HepG2 (cell line): ENCODE measurements at regions not wholly inside any gene's neighbourhood (a gene's known extent, or its start where the extent isn't known, plus 50 kb on each side); places are given as distances from the start of the nearest gene placed in this dataset.

ENCODE experiments used
- ATAC-seq: fragments of 200-7000 bp; cut with Tn5 transposase; 3 replicates; pipeline ENCODE4 v1.9.1; 2020; ENCODE audit warnings: mild to moderate bottlenecking, moderate library complexity
- BruUV-seq: library from RNA; stranded (reverse); fragments of 400-500 nt; replicated peaks from 2 replicates; lab custom pipeline; 2021; lab: Mats Ljungman, UMichigan
- CTCF ChIA-PET: fragments of 300-600 bp; formaldehyde crosslinking; extraction: SDS; loops from one replicate; lab custom pipeline; 2021; ENCODE audit warnings: low total read pairs, inconsistent platforms, low intra/inter-chr PET ratio; lab: Yijun Ruan, JAX
- POLR2A ChIA-PET: fragments of 350-600 bp; sonication (Branson Sonifier 250); formaldehyde crosslinking; loops from one replicate; lab custom pipeline; 2020; ENCODE audit warnings: antibody characterized with exemption, inconsistent platforms; lab: Yijun Ruan, JAX
- DNase-seq: peaks from one replicate; pipeline ENCODE4 v3.0.0-alpha.2; 2015; ENCODE audit warnings: low spot score
- FAIRE-seq: peaks from 3 replicates; lab custom pipeline; 2011; peaks lifted over from hg19 to GRCh38; lab: Jason Lieb, UNC
- H2AFZ ChIP-seq: one replicate; pipeline ENCODE4 v1.6.1; 2011; ENCODE audit warnings: low read length, inconsistent platforms
- H3K27ac ChIP-seq: fragments of 300-600 bp; 3 replicates; pipeline ENCODE4 v1.8.0; 2011; ENCODE audit warnings: mixed run types, mild to moderate bottlenecking, mixed read lengths, low read length, inconsistent platforms; ENCODE audit not compliant: insufficient read depth; ENCODE audit errors: extremely low read length
- H3K27me3 ChIP-seq, 2 experiments: fragments of 200-600 bp in 1 of 2; 2 replicates in 1 of 2; 3 replicates in 1 of 2; pipeline versions ENCODE4 v1.6.0 to v1.8.0; 2011; ENCODE audit warnings: low read length in 2 of 2, mild to moderate bottlenecking in 2 of 2, moderate library complexity in 2 of 2, inconsistent platforms in 1 of 2; ENCODE audit not compliant: insufficient read depth in 2 of 2, control insufficient read depth in 1 of 2
- H3K36me3 ChIP-seq, 2 experiments: fragments of 200-600 bp in 1 of 2; replicated peaks in 1 of 2; 2 replicates in 1 of 2; 3 replicates in 1 of 2; pipeline versions ENCODE4 v1.5.1 to v1.8.0; 2011; ENCODE audit warnings: low read length in 2 of 2, inconsistent platforms in 1 of 2; ENCODE audit not compliant: insufficient read depth in 2 of 2, control insufficient read depth in 1 of 2
- H3K4me1 ChIP-seq: 2 replicates; pipeline ENCODE4 v1.5.1; 2012; ENCODE audit warnings: low read length, inconsistent platforms; ENCODE audit not compliant: insufficient read depth
- H3K4me2 ChIP-seq: 2 replicates; pipeline ENCODE4 v1.6.0; 2011; ENCODE audit warnings: low read depth, low read length, inconsistent platforms
- H3K4me3 ChIP-seq, 3 experiments: fragments of 200-600 bp in 1 of 3; sonication (generic), shearing (Covaris generic) in 1 of 3; replicated peaks in 1 of 3; 2 replicates each; pipeline ENCODE4 v1.5.1; 2011 to 2016; ENCODE audit warnings: low read length in 3 of 3, inconsistent platforms in 2 of 3, low read depth in 2 of 3, mild to moderate bottlenecking in 2 of 3, control low read depth in 1 of 3, mixed read lengths in 1 of 3; ENCODE audit not compliant: insufficient read depth in 1 of 3
- H3K79me2 ChIP-seq: one replicate; pipeline ENCODE4 v1.6.1; 2011; ENCODE audit warnings: low read length, inconsistent platforms; ENCODE audit not compliant: insufficient read depth
- H3K9ac ChIP-seq: 2 replicates; pipeline ENCODE4 v1.6.0; 2011; ENCODE audit warnings: mild to moderate bottlenecking, low read depth, low read length, inconsistent platforms; ENCODE audit not compliant: insufficient read depth
- H3K9me3 ChIP-seq: 2 replicates; pipeline ENCODE4 v1.5.1; 2012; ENCODE audit warnings: mild to moderate bottlenecking, low read length
- H4K20me1 ChIP-seq: 2 replicates; pipeline ENCODE4 v1.6.0; 2011; ENCODE audit warnings: inconsistent platforms, mild to moderate bottlenecking, low read length, moderate library complexity; ENCODE audit not compliant: insufficient read depth
- CENPT ChIP-seq: sonication (generic); formaldehyde crosslinking; IDR thresholded peaks from 2 replicates; pipeline ENCODE4 v1.8.0; 2022; ENCODE audit warnings: low read depth, mild to moderate bottlenecking, moderate library complexity, missing genetic modification reagents
- DNMT3B ChIP-seq: conservative IDR thresholded peaks from 2 replicates; pipeline ENCODE4 v1.6.1; 2016; ENCODE audit warnings: missing biosample characterization, control low read depth
- ETV5 ChIP-seq: IDR thresholded peaks from 2 replicates; pipeline ENCODE4 v1.6.1; 2018; ENCODE audit warnings: missing biosample characterization, missing genetic modification reagents, inconsistent platforms, borderline replicate concordance
- HDAC1 ChIP-seq: sonication (generic); formaldehyde crosslinking; IDR thresholded peaks from 2 replicates; pipeline ENCODE4 v1.5.1; 2020; ENCODE audit warnings: mild to moderate bottlenecking, missing genetic modification reagents
- JARID2 ChIP-seq: sonication (generic); formaldehyde crosslinking; IDR thresholded peaks from 2 replicates; pipeline ENCODE4 v1.8.1; 2023; ENCODE audit warnings: missing genetic modification reagents, inconsistent platforms; ENCODE audit not compliant: insufficient replicate concordance
- KAT7 ChIP-seq: IDR thresholded peaks from 2 replicates; pipeline ENCODE4 v1.6.1; 2018; ENCODE audit warnings: borderline replicate concordance, missing compliant biosample characterization
- MAF1 ChIP-seq: sonication (generic); formaldehyde crosslinking; IDR thresholded peaks from 2 replicates; pipeline ENCODE4 v1.5.0; 2020; ENCODE audit warnings: missing genetic modification reagents, borderline replicate concordance
- MEF2D ChIP-seq: sonication (generic); formaldehyde crosslinking; IDR thresholded peaks from 2 replicates; pipeline ENCODE4 v1.5.1; 2020; ENCODE audit warnings: mild to moderate bottlenecking, missing genetic modification reagents
- MXI1 ChIP-seq: IDR thresholded peaks from 3 replicates; pipeline ENCODE4 v1.6.1; 2012; ENCODE audit warnings: low read depth, low read length, inconsistent platforms, borderline replicate concordance
- NR2F2 ChIP-seq: IDR thresholded peaks from 2 replicates; pipeline ENCODE4 v1.6.1; 2012; ENCODE audit warnings: low read depth, inconsistent platforms, borderline replicate concordance
- RFX1 ChIP-seq: fragments of 450-650 bp; IDR thresholded peaks from 2 replicates; pipeline ENCODE4 v1.6.1; 2017
- ZNF670 ChIP-seq: sonication (generic); formaldehyde crosslinking; IDR thresholded peaks from 2 replicates; pipeline ENCODE4 v1.8.0; 2022; ENCODE audit warnings: mild to moderate bottlenecking, missing genetic modification reagents, borderline replicate concordance
- ZNF770 ChIP-seq: sonication (generic); formaldehyde crosslinking; IDR thresholded peaks from 2 replicates; pipeline ENCODE4 v1.5.0; 2020; ENCODE audit warnings: mild to moderate bottlenecking, missing genetic modification reagents
- ZNF841 ChIP-seq: sonication (generic); formaldehyde crosslinking; IDR thresholded peaks from 2 replicates; pipeline ENCODE4 v1.8.1; 2023; ENCODE audit warnings: missing genetic modification reagents, borderline replicate concordance
- WGBS: methylation state at CpG from one replicate; pipeline ENCODE4 v1.1.6; 2017; ENCODE audit warnings: low lambda C conversion rate; 5-methylcytosine and 5-hydroxymethylcytosine counted together
- in situ Hi-C: cut with HindIII; loops from 2 replicates; pipeline ENCODE4 v1.10.0; 2017; ENCODE audit warnings: low pct_unique_long_range_greater_than_20kb; ENCODE audit not compliant: extremely low pct_ligation_motif_present
- intact Hi-C: fragments of 100-400 bp; cut with micrococcal nuclease; formaldehyde crosslinking; loops from one replicate; pipeline ENCODE4 v1.10.0; 2022; ENCODE audit not compliant: unreplicated experiment
- TF ChIP-seq, protein P1 (sequence below): sonication (generic); formaldehyde crosslinking; IDR thresholded peaks from 2 replicates; pipeline ENCODE4 v1.5.0; 2020; ENCODE audit warnings: missing genetic modification reagents, mild to moderate bottlenecking, borderline replicate concordance
- TF ChIP-seq, protein P2 (sequence below): sonication (generic); formaldehyde crosslinking; IDR thresholded peaks from 2 replicates; pipeline ENCODE4 v1.4.0; 2020; ENCODE audit warnings: missing genetic modification reagents, borderline replicate concordance

- Histone ChIP-seq H3K4me2 (no peak overlapping the region), H4K20me1 (no peaks in the 10 kb centered on the region), H2AFZ (no peak overlapping the region), H3K36me3 (no peaks in the 10 kb centered on the region), H3K4me3 (no peak overlapping the region), H3K4me1 (peaks cover 37% of the 10 kb centered on the region), H3K27ac (no peak overlapping the region), H3K9me3 (peaks cover 6% of the 10 kb centered on the region; the same call in 1 of the 2 replicates), H3K27me3 (no peaks in the 10 kb centered on the region), H3K79me2 (no peaks in the 10 kb centered on the region), H3K9ac (no peak overlapping the region)
- TF ChIP-seq MXI1 (no peak), NR2F2 (no peak), ETV5 (no peak), HDAC1 (CRISPR knock-in tag) (no peak), ZNF841 (CRISPR knock-in tag) (no peak), DNMT3B (CRISPR knock-in tag) (no peak), ZNF770 (CRISPR knock-in tag) (no peak), KAT7 (CRISPR knock-in tag) (no peak), MAF1 (CRISPR knock-in tag) (no peak), CENPT (CRISPR knock-in tag) (no peak), RFX1 (no peak), JARID2 (CRISPR knock-in tag) (no peak), ZNF670 (CRISPR knock-in tag) (no peak), MEF2D (CRISPR knock-in tag) (no peak)
- TF ChIP-seq, protein P1, sequence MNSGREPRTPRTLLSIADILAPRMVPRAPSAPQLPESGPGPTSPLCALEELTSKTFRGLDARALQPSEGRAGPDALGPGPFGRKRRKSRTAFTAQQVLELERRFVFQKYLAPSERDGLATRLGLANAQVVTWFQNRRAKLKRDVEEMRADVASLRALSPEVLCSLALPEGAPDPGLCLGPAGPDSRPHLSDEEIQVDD, result no peak
- TF ChIP-seq, protein P2, sequence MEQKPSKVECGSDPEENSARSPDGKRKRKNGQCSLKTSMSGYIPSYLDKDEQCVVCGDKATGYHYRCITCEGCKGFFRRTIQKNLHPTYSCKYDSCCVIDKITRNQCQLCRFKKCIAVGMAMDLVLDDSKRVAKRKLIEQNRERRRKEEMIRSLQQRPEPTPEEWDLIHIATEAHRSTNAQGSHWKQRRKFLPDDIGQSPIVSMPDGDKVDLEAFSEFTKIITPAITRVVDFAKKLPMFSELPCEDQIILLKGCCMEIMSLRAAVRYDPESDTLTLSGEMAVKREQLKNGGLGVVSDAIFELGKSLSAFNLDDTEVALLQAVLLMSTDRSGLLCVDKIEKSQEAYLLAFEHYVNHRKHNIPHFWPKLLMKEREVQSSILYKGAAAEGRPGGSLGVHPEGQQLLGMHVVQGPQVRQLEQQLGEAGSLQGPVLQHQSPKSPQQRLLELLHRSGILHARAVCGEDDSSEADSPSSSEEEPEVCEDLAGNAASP (CRISPR knock-in tag), result no peak
- intact Hi-C loops (no loop called here), in situ Hi-C loops (no loop called here)
- POLR2A ChIA-PET, result no interaction called here
- DNase-seq (no peak), FAIRE-seq (no peak), ATAC-seq (no peak)
- CTCF ChIA-PET, result no interaction called here
- no TSS peak for BruUV-seq
- 71% methylated on average over 3 of the region's 3 CpGs for WGBS
Measured at GRCh38 chr7:138173548-138173947, 97.3 kb downstream of the AKR1D1 start.
